HAP-1 (cell line): ENCODE measurements at regions not wholly inside any gene's neighbourhood (a gene's known extent, or its start where the extent isn't known, plus 50 kb on each side); places are given as distances from the start of the nearest gene placed in this dataset.
"Not testable (repeated sequence)": the region's sequence is repeated elsewhere in the genome, so short reads cannot be mapped to it uniquely, and the experiment has no call there.

Source experiments
- DNase-seq, 2 experiments: peaks; one replicate each; pipeline ENCODE4 v3.0.0-alpha.2; 2016 to 2020; ENCODE audit warnings: low spot score in 2 of 2
- H3K27me3 ChIP-seq: fragments of 250-450 bp; sonication (Bioruptor Pico); 2 replicates; pipeline ENCODE4 v1.5.1; 2020; ENCODE audit warnings: low read depth, mild to moderate bottlenecking, moderate library complexity
- H3K36me3 ChIP-seq: fragments of 250-450 bp; sonication (Bioruptor Pico); replicated peaks from 2 replicates; pipeline ENCODE4 v1.5.1; 2020; ENCODE audit warnings: mild to moderate bottlenecking
- H3K4me1 ChIP-seq: fragments of 250-450 bp; sonication (Bioruptor Pico); 2 replicates; pipeline ENCODE4 v1.5.1; 2020; ENCODE audit warnings: mild to moderate bottlenecking
- H3K4me3 ChIP-seq: fragments of 250-450 bp; sonication (Bioruptor Pico); 2 replicates; pipeline ENCODE4 v1.5.1; 2020; ENCODE audit warnings: mild to moderate bottlenecking, moderate library complexity
- H3K9me3 ChIP-seq: fragments of 250-450 bp; sonication (Bioruptor Pico); 2 replicates; pipeline ENCODE4 v1.5.1; 2020; ENCODE audit warnings: mild to moderate bottlenecking, moderate library complexity
- in situ Hi-C: fragments of 300-500 bp; cut with MboI; formaldehyde crosslinking; loops from 3 replicates; pipeline ENCODE4 v1.14.3; 2020; ENCODE audit warnings: low sequenced_read_pairs, inconsistent platforms, mixed read lengths

DNA sequence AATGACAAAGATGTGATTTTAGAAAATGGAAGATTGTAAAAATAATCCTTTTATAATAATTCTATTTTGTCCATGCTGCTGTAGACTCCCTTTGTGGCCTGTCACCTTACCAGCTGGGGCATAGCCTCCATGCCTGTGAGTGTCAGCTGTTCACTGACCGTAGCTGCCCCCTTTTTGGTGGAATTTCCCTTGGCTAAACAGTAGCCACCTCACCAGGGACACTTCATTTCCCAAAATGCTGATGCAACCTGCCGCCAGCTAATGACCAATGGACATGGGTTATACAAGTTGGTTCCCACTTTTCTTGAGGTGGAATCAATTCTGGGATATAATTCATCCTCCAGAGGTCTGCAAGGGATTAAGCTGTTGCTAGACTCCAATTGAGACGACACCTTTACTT is 368.4 kb downstream of the PRDM5 start:
- H3K9me3 ChIP-seq = no peaks in the 10 kb centered on the region
- in situ Hi-C loops = no loop called here
- H3K36me3 ChIP-seq = no peaks in the 10 kb centered on the region
- no peaks in the 10 kb centered on the region for H3K4me1 ChIP-seq
- no peak overlapping the region for H3K4me3 ChIP-seq
- no peak for DNase-seq
- no peaks in the 10 kb centered on the region for H3K27me3 ChIP-seq

DNA sequence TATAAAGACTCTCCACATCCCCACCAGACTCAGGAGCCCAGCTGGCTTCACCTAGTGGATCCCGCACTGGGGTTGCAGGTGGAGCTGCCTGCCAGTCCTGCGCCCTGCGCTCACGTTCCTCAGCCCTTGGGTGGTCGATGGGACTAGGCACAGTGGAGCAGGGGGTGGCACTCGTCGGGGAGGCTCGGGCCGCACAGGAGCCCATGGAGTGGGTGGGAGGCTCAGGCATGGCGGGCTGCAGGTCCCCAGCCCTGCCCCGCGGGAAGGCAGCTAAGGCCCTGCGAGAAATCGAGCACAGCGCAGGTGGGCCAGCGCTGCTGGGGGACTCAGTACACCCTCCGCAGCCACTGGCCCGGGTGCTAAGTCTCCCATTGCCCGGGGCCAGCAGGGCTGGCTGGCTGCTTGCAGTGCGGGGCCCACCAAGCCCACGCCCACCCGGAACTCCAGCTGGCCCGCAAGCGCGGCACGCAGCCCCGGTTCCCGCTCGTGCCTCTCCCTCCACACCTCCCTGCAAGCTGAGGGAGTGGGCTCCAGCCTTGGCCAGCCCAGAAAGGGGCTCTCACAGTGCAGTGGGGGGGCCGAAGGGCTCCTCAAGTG is 371.8 kb downstream of the PRDM5 start:
- in situ Hi-C loops, H3K9me3 ChIP-seq, H3K4me3 ChIP-seq, H3K36me3 ChIP-seq, H3K4me1 ChIP-seq, H3K27me3 ChIP-seq, DNase-seq: not testable (repeated sequence)

DNA sequence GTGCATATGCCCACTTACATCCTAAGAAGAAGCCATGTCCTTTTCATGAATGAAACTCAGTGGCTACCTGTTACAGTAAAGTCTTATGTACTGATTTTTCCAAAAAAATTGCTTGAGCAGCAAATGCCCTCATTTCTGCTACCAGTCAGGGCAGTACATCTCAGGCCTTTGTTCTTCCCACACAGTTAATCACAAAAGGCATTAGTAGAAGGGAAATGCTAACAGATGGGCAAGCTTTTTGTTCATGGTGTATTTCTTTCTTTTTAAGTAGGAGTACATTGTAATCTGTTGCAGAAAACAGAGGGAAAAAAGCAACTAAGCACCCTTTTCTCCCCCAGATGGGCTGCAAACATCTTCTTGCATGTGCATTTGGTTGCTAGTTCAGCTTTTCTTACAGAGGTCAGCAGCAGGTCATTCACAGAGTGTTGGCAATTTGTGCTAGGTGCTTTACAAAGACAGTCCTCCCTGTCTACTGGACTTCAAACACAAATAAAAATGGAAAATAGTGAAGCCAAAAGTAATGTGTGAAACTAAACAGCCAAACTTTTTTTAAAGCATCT is 373.4 kb downstream of the PRDM5 start:
- H3K4me3 ChIP-seq = no peak overlapping the region
- in situ Hi-C loops = no loop called here

DNA sequence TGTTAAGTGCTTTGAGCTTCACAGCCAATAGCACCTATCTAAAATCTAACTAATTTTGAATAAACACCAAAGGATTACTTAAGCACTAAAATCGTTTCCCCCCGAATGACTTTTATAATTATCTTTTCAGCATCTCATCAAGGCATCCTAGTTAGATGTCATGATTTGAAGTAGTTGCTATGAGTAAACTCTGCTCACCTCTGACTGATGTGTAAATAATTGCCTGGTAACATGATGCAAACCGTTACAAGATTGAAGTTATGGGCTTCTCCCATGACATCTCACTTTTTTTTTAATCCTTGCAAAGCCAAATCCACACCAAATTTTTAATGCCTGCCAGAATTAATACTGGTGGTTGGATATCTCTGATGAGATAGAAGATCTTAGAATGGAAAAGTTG is 377.1 kb downstream of the PRDM5 start:
- in situ Hi-C loops = no loop called here
- Histone ChIP-seq H3K4me1 (no peaks in the 10 kb centered on the region), H3K36me3 (no peaks in the 10 kb centered on the region), H3K9me3 (no peaks in the 10 kb centered on the region), H3K4me3 (no peak overlapping the region), H3K27me3 (no peaks in the 10 kb centered on the region)
- no peak for DNase-seq

More for the DNA sequence above, 373.4 kb downstream of the PRDM5 start:
- no peak for DNase-seq
- Histone ChIP-seq H3K9me3 (no peaks in the 10 kb centered on the region), H3K27me3 (no peaks in the 10 kb centered on the region), H3K36me3 (no peaks in the 10 kb centered on the region), H3K4me1 (no peaks in the 10 kb centered on the region)

DNA sequence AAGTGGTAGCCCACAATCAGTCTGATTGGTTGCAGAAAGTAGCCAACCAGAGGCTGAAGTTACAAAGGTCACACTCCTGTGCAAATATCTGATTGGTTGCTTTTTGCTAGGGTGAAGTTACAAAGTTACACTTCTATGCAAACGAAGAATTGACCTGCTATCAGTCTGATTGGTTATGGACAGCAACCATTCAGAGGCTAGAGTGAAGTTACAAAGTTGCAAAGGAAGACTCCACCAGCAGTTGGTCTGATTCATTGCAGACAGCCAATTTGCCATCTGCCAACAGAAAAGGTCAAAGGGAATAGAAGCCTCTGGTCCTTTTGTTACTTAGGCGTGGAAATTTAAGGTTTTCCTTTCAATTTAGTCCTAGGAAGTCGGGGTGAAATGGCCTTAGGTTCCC is 377.7 kb downstream of the PRDM5 start:
- Histone ChIP-seq H3K27me3 (no peaks in the 10 kb centered on the region), H3K4me1 (no peaks in the 10 kb centered on the region), H3K9me3 (no peaks in the 10 kb centered on the region), H3K36me3 (no peaks in the 10 kb centered on the region), H3K4me3 (no peak overlapping the region)
- no peak for DNase-seq
- in situ Hi-C loops = no loop called here

DNA sequence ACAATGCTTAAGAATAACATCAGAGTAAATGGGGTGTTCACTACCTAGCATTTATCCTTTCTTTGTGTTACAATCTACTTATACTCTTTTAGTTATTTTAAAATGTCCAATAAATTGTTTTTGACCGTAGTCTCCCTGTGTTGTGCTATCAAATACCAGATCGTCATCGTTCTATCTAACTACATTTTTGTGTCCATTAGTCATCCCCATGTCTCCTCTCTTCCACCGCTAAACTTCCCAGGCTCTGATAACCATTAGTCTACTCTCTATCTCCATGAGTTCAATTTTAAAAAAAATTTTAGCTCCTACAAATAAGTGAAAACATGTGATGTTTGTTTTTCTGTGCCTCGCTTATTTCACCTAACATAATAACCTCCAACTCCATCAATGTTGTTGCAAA is 381.9 kb downstream of the PRDM5 start:
- no peaks in the 10 kb centered on the region for H3K36me3 ChIP-seq
- H3K27me3 ChIP-seq = no peaks in the 10 kb centered on the region
- no peaks in the 10 kb centered on the region for H3K9me3 ChIP-seq
- H3K4me1 ChIP-seq = no peaks in the 10 kb centered on the region
- in situ Hi-C loops = no loop called here
- no peak for DNase-seq
- no peak overlapping the region for H3K4me3 ChIP-seq

DNA sequence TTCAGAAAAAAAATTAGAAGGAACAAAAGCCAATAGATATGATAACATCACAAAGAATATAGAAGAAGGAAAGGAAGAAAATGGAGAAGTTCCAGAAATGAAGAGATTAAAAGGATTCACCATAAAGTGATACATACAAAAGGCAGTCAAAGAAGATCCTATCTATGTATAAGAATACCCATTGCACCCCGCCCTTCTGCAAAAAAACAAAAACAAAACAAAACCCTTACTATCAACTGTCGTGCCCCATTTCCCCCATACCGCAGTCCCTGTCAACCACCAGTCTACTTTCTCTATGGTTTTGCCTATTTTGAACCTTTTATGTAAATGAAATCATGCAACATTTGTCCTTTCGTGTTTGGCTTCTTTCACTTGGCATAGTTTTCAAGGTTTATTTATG is 385.6 kb downstream of the PRDM5 start:
- Histone ChIP-seq H3K4me1 (no peaks in the 10 kb centered on the region), H3K9me3 (no peaks in the 10 kb centered on the region), H3K36me3 (no peaks in the 10 kb centered on the region), H3K27me3 (no peaks in the 10 kb centered on the region), H3K4me3 (no peak overlapping the region)
- in situ Hi-C loops = no loop called here
- DNase-seq = no peak

DNA sequence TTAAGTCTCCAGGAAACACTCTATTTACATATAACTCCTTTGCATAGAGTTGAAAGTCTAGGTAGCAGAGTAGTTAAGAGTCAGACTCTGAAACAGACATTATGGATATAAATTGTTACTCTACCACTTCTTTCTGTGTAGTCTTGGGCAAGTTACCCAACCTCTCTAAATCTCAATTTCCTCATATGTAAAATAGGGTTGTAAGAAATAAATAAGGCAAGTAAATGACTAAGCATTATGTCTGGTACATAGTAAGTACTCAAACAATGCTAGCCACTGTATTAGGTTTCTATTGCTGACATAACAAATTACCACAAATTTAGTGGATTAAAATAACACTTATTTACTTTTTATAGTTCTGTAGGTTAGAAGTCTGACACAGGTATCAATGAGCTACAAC is 394.1 kb downstream of the PRDM5 start:
- in situ Hi-C loops = no loop called here
- H3K4me3 ChIP-seq = no peak overlapping the region
- H3K9me3 ChIP-seq = no peaks in the 10 kb centered on the region
- H3K4me1 ChIP-seq = no peaks in the 10 kb centered on the region
- H3K36me3 ChIP-seq = no peaks in the 10 kb centered on the region
- H3K27me3 ChIP-seq = no peaks in the 10 kb centered on the region
- no peak for DNase-seq

DNA sequence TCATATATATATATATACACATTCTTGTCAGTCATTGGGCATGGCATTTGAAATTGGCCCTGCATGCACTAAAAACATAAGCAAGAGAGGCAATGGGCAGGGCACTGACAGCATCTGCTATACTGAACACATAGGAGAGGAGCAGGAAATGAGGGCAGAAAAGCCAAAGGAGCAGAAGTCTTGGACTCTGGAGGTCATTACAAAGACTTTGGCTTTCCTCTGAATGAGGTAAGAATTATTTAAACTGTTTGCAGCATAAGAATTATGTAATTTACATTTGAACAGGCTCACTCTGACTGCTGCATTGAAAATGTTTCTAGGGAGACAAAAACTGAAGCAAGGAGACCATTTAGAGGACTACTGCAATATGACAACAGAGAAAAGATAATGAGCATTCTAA is 396.5 kb downstream of the PRDM5 start:
- Histone ChIP-seq H3K36me3 (no peaks in the 10 kb centered on the region), H3K4me1 (no peaks in the 10 kb centered on the region), H3K4me3 (no peak overlapping the region), H3K27me3 (no peaks in the 10 kb centered on the region), H3K9me3 (no peaks in the 10 kb centered on the region)
- in situ Hi-C loops = no loop called here
- DNase-seq = no peak

DNA sequence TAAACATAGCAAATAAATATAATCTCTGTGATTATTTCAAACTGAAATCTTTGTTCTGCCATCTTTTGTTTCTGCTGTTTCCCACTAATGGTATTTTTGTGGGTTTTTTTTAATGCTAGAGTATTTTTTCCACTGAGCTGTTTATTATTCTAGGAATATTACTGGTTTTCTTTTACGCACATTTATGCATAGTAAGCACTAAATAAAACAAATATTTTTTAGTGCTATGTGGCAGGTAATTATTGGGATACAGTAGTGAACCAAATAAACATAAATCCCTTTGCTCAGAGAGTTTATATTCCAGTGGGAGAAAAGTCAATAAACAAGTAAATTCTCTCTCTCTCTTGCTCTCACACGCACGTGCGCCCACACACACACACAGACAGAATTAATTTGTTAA is 397.4 kb downstream of the PRDM5 start:
- Histone ChIP-seq H3K36me3 (no peaks in the 10 kb centered on the region), H3K9me3 (no peaks in the 10 kb centered on the region), H3K4me3 (no peak overlapping the region), H3K4me1 (no peaks in the 10 kb centered on the region), H3K27me3 (no peaks in the 10 kb centered on the region)
- DNase-seq = no peak
- in situ Hi-C loops = no loop called here

DNA sequence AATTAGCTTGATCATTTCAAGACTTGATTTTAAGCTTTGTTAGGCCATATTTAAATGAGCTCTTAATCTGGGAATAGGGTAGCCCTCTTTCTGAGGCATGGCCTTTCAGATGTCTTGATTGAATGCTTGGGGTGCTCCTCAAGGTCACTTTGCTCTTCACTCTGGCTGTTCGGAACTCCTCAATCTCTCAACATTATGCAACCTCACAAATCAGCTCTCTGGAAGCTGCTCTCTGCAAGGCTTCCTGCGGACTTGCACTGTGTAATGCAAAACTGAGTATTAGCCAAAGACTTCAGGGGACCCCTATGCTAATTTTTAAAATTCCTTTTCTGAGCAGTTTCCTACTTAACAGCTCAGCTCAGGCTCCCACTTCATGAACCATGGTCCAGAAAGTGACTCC is 398.3 kb downstream of the PRDM5 start:
- Histone ChIP-seq H3K9me3 (no peaks in the 10 kb centered on the region), H3K4me1 (no peaks in the 10 kb centered on the region), H3K27me3 (no peaks in the 10 kb centered on the region), H3K36me3 (no peaks in the 10 kb centered on the region), H3K4me3 (no peak overlapping the region)
- DNase-seq = no peak
- in situ Hi-C loops = no loop called here

DNA sequence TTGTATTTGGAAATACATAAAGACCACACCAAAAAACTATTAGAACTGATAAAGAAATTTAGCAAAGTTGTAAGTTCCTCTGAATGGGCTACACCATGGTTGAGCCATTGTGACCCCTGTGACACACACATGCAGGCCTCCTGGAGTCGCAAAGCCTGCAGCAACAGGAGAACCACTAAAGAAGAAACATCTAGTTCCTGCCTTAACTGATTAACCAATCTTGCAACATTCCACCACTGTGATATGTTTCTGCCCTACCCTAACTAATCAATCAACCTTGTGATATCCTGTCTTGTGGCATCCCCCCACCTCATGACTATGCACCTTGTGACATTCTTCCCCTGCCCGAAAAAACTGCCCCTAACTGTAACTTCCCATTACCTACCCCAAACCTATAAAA is 401.8 kb downstream of the PRDM5 start:
- Histone ChIP-seq H3K9me3 (no peaks in the 10 kb centered on the region), H3K4me1 (no peaks in the 10 kb centered on the region), H3K27me3 (no peaks in the 10 kb centered on the region), H3K4me3 (no peak overlapping the region), H3K36me3 (no peaks in the 10 kb centered on the region)
- in situ Hi-C loops = no loop called here
- DNase-seq = no peak

DNA sequence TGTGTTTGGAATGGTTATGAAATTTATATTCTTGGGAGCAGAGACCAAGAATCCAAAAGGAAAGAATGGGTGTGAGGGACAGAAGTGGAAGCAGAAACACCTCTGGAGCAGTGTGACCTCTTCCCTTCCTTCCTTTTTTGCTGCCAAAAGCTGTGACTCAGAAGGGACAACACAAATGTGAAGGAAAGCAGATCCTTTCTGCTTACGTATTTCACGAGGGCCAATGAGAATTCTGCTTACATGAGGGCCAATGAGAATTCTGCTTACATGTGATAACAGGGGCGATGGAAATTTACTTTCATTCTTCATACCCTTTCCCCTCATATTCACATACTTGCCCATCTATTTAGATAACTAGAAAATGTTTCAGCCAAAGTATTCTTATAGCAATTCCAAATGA is 404.6 kb downstream of the PRDM5 start:
- Histone ChIP-seq H3K4me3 (no peak overlapping the region), H3K27me3 (no peaks in the 10 kb centered on the region), H3K4me1 (no peaks in the 10 kb centered on the region), H3K9me3 (no peaks in the 10 kb centered on the region), H3K36me3 (no peaks in the 10 kb centered on the region)
- no peak for DNase-seq
- in situ Hi-C loops = no loop called here

DNA sequence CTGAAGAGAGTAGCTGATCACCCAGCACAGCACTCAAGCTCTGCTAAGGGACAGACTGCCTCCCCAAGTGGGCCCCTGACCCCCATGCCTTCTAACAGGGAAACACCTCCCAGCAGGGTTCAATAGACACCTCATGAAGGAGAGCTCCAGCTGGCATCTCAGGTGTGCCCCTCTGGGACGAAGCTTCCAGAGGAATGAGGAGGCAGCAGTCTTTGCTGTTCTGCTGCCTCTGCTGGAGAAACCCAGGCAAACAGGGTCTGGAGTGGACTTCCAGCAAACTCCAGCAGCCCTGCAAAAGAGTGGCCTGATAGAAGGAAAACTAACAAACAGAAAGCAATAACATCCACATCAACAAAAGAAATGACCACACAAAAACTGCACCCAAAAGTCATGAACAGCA is 412.8 kb downstream of the PRDM5 start:
- in situ Hi-C loops = no loop called here
- no peaks in the 10 kb centered on the region for H3K27me3 ChIP-seq
- no peak overlapping the region for H3K4me3 ChIP-seq
- H3K4me1 ChIP-seq = no peaks in the 10 kb centered on the region
- H3K36me3 ChIP-seq = no peaks in the 10 kb centered on the region
- no peak for DNase-seq
- H3K9me3 ChIP-seq = no peaks in the 10 kb centered on the region

DNA sequence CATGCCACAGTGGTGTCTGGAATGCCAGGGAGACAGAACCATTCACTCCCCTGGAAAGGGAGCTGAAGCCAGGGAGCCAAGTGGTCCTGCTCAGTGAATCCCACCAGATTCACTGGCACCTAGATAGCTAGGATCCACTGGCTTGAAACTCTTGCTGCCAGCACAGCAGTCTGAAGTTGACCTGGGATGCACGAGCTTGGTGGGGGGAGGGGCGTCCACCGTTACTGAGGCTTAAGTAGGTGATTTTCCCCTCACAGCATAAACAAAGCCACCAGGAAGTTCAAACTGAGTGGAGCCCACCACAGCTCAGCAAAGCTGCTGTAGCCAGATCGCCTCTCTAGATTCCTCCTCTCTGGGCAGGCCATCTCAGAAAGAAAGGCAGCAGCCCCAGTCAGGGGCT is 413.3 kb downstream of the PRDM5 start:
- no peaks in the 10 kb centered on the region for H3K9me3 ChIP-seq
- H3K4me3 ChIP-seq = no peak overlapping the region
- no peaks in the 10 kb centered on the region for H3K4me1 ChIP-seq
- no peaks in the 10 kb centered on the region for H3K27me3 ChIP-seq
- in situ Hi-C loops = no loop called here
- H3K36me3 ChIP-seq = no peaks in the 10 kb centered on the region
- DNase-seq = no peak
